SH-SY5Y (cell line): ENCODE measurements at regions not wholly inside any gene's neighbourhood (a gene's known extent, or its start where the extent isn't known, plus 50 kb on each side); places are given as distances from the start of the nearest gene placed in this dataset.

ENCODE experiments used
- GATA2 ChIP-seq: IDR thresholded peaks from 2 replicates; pipeline ENCODE4 v1.6.1; 2011; ENCODE audit warnings: mild to moderate bottlenecking, low read depth, low read length
- GATA3 ChIP-seq: IDR thresholded peaks from 2 replicates; pipeline ENCODE4 v1.6.1; 2011; ENCODE audit warnings: low read depth, mild to moderate bottlenecking, low read length, moderate library complexity

GRCh38 chr4:24180586-24180985, 290.7 kb upstream of the PPARGC1A start:
- TF ChIP-seq GATA3 (no peak), GATA2 (no peak)
